NT2/D1 (cell line): ENCODE measurements at regions not wholly inside any gene's neighbourhood (a gene's known extent, or its start where the extent isn't known, plus 50 kb on each side); places are given as distances from the start of the nearest gene placed in this dataset.

Source experiments
- DNase-seq: peaks from one replicate; pipeline ENCODE4 v3.0.0-alpha.2; 2011; ENCODE audit warnings: low read depth, low spot score
- H3K27me3 ChIP-seq: 2 replicates; pipeline ENCODE4 v1.6.0; 2011; ENCODE audit warnings: mild to moderate bottlenecking; ENCODE audit not compliant: insufficient read length, insufficient read depth
- H3K36me3 ChIP-seq: 2 replicates; pipeline ENCODE4 v1.6.1; 2011; ENCODE audit warnings: mild to moderate bottlenecking, low read length, mixed read lengths; ENCODE audit not compliant: insufficient read depth, insufficient read length
- H3K4me1 ChIP-seq: 2 replicates; pipeline ENCODE4 v1.5.1; 2011; ENCODE audit not compliant: insufficient read depth, insufficient read length
- H3K4me3 ChIP-seq: 2 replicates; pipeline ENCODE4 v1.5.1; 2011; ENCODE audit warnings: low read depth; ENCODE audit not compliant: insufficient read length
- H3K9ac ChIP-seq: 2 replicates; pipeline ENCODE4 v1.6.0; 2011; ENCODE audit warnings: low read depth; ENCODE audit not compliant: insufficient read length
- H3K9me3 ChIP-seq: 2 replicates; pipeline ENCODE4 v1.5.1; 2011; ENCODE audit warnings: mild to moderate bottlenecking, low read length; ENCODE audit not compliant: insufficient read depth
- SUZ12 ChIP-seq: IDR thresholded peaks from 2 replicates; pipeline ENCODE4 v1.6.1; 2011; ENCODE audit not compliant: insufficient read length, insufficient read depth; ENCODE audit errors: extremely low read depth
- YY1 ChIP-seq: IDR thresholded peaks from 2 replicates; pipeline ENCODE4 v1.6.1; 2011; ENCODE audit not compliant: insufficient read length, insufficient read depth
- ZNF274 ChIP-seq: IDR thresholded peaks from 2 replicates; pipeline ENCODE4 v1.6.1; 2011; ENCODE audit warnings: mild to moderate bottlenecking, low read depth, low read length

DNA sequence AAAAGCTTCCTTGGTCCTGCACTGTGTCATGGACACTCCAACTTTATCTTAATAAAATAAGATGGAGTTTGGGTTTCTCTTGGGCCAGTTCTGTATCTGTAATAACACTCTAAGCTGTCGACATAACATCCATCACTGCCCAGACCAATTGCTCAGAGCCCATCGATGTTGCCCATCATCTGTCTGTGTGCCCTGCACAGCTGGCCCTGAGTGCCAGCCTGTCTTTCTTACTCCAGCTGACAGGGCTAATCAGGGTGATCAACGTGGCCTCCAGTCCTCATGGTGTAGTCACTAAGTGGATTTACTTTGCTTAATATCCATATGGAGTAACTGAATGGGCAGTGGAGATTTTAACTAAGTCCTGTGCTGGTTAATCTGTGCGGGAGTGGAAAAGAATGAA, 419.8 kb upstream of the TPM1 start:
- Histone ChIP-seq H3K36me3 (no peaks in the 10 kb centered on the region), H3K9me3 (no peaks in the 10 kb centered on the region), H3K4me3 (no peak overlapping the region), H3K4me1 (no peaks in the 10 kb centered on the region), H3K9ac (no peak overlapping the region), H3K27me3 (no peaks in the 10 kb centered on the region)
- DNase-seq, result no peak
- no peak for TF ChIP-seq SUZ12
- TF ChIP-seq YY1, result no peak
- no peak for TF ChIP-seq ZNF274

DNA sequence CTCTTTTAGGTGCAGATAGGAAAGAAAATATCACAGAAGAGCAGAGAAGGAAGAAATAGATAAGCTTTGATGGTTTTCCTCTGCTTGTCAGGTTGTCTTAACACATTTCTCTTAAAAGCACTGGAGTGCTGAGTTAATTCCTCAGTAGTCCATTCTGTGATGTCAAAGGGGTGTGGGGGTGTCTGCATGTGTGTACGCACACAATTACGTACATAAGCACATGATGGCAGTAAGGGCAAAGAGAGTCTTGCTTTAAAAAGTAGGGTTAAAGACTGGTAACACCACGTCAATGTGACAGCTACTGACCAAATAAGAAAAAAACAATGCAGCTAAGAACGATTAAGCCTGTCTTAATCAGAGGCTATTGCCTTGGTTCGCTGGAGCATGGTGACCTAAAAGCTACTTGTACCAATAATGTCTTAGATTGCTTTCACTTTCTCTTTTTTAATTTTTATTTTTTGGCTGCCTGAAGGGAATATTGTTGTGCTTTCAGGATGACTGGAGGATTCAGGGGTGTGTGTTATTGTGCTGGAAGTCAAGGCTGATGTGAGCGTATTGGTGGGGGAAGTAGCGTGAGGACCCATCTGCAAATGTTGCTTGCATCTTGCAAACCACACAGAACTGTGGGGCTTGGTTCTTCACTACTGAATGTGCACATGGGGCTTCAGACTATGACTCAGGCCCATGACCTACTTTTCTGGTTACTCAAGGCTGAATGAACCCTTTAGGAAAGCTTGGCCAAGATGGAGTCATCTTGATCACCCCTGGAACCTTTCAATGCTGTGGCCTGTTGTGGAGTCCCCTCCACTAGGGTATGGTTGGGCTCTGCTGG, 417.8 kb upstream of the TPM1 start:
- H3K27me3 ChIP-seq, result no peaks in the 10 kb centered on the region
- TF ChIP-seq ZNF274, result no peak
- TF ChIP-seq YY1, result no peak
- no peak for TF ChIP-seq SUZ12
- H3K9ac ChIP-seq, result no peak overlapping the region
- H3K36me3 ChIP-seq, result no peaks in the 10 kb centered on the region
- no peak overlapping the region for H3K4me3 ChIP-seq
- H3K9me3 ChIP-seq, result no peaks in the 10 kb centered on the region
- H3K4me1 ChIP-seq, result no peaks in the 10 kb centered on the region
- no peak for DNase-seq

DNA sequence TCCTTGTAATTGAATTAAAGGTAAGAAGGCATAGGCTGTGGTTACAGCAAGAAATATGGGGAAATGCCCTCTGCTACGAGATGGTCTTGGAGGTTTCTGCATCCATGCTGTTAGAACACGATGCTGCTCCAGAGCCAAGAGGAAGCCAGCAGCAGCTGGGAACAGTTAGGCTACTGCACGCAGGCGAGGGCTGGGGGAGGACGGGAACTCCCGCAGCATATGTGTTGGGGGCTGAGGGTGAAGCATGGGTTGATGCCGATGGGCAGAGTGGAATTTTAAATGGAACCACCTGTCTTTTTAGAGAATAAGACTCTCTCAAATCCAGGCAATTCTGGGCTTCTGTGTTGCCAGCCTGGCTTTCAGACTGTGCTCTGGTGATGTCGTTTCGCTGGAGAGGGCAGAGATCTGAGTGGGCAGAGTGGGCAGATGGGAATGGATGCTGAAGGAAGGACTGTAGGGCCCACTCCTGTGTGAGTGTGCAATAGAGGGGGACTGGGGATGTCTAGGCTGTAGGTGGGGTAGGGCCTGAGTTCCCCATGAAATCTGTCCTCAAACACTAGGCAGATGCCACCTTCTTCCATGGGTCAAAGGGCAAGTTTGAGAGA, 417.0 kb upstream of the TPM1 start:
- Histone ChIP-seq H3K9me3 (no peaks in the 10 kb centered on the region), H3K9ac (no peak overlapping the region), H3K27me3 (no peaks in the 10 kb centered on the region), H3K4me3 (no peak overlapping the region), H3K36me3 (no peaks in the 10 kb centered on the region), H3K4me1 (no peaks in the 10 kb centered on the region)
- no peak for DNase-seq
- no peak for TF ChIP-seq SUZ12
- no peak for TF ChIP-seq YY1
- TF ChIP-seq ZNF274, result no peak

DNA sequence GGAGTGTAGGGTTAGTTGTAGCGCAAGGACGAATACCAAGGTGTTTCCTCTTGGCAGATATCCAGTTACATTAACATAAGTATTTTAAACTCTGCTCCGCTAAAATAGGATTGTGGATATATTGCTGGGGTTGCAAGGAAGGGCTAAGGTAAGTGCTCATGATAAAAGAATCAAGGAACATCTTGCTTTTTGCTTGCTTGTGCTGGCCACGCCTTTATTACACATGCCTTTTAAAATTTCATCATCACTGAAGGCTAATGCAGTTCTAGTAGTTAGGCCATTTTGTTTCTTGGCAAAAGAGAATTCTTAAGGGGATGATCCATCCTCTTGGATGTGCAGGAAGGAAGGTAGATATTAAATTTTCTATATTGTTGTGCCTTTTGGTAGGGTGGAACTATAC, 415.6 kb upstream of the TPM1 start:
- DNase-seq, result no peak
- H3K9me3 ChIP-seq, result no peaks in the 10 kb centered on the region
- no peak overlapping the region for H3K9ac ChIP-seq
- TF ChIP-seq ZNF274 (no peak), SUZ12 (no peak), YY1 (no peak)
- no peaks in the 10 kb centered on the region for H3K36me3 ChIP-seq
- no peak overlapping the region for H3K4me3 ChIP-seq
- H3K4me1 ChIP-seq, result no peaks in the 10 kb centered on the region
- H3K27me3 ChIP-seq, result no peaks in the 10 kb centered on the region

DNA sequence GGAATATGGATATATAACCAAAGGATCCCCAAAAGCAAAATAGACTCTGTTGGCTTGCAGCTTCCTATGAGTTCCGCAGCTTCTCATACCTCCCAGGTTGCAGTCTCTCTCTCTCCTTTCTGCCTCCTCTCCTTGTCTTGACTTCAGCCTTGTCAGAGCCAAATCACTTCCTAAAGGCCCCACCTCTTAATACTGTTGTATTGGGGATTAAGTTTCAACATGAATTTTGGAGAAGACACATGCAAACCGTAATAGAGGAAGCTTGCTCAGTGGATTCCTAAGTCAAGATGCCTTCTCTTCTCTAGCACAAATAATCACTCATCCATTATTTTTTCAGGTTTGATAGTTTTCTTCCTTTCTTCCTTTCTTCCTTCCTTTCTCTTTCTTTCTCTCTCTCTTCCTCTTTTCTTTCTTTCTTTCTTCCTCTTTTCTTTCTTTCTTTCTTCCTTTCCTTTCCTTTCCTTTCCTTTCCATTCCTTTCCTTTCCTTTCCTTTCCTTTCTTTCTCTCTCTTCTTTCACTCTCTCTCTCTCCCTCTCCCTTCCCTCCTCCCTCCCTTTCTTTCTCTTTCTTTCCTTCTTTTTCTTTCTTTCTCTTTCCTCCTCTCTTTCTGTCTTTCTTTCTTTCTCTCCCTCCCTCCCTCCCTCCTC, 411.3 kb upstream of the TPM1 start:
- no peak for TF ChIP-seq SUZ12
- no peak for TF ChIP-seq YY1
- no peak for TF ChIP-seq ZNF274
- no peaks in the 10 kb centered on the region for H3K27me3 ChIP-seq
- no peaks in the 10 kb centered on the region for H3K4me1 ChIP-seq
- no peak for DNase-seq
- H3K9ac ChIP-seq, result no peak overlapping the region
- H3K36me3 ChIP-seq, result no peaks in the 10 kb centered on the region
- H3K9me3 ChIP-seq, result no peaks in the 10 kb centered on the region
- no peak overlapping the region for H3K4me3 ChIP-seq

DNA sequence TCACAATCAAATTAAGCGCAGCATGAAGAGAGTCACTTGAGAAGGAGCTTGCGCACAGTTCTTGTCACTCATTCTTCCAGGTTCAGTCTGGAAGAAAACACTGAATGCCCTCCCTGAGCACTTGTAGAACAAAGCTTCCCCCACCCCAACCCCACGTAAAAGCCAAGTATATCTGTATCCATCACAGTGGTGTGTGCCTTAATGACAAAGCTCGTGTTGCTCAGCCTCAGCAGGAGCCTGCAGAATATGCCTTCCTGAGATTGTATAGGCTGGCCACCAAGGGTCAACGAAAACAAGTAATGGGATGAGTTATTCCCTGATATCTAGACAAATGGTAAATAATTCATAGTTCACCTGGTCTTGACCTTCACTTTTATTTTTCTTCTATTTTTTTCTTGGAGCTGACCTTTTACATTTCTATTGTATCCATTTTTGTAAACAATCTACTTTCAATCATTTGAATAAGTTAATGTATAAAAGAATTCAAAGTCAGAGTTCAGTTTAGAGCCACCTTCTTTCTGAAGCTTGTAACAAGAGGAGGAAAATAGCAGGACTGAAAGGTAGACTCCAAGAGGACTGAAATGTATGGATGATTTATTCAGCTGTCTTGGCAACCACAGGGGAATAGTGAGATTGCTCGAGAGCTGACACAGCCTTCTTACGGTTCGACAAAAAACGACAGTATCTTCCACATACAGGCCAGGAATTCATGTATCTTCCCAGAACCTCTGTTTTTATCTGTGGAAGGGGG, 405.5 kb upstream of the TPM1 start:
- Histone ChIP-seq H3K36me3 (no peaks in the 10 kb centered on the region), H3K9ac (no peak overlapping the region), H3K4me1 (no peaks in the 10 kb centered on the region), H3K9me3 (no peaks in the 10 kb centered on the region), H3K4me3 (no peak overlapping the region), H3K27me3 (no peaks in the 10 kb centered on the region)
- no peak for DNase-seq
- TF ChIP-seq YY1 (no peak), SUZ12 (no peak), ZNF274 (no peak)
